B cell (primary cell): ENCODE measurements at regions not wholly inside any gene's neighbourhood (a gene's known extent, or its start where the extent isn't known, plus 50 kb on each side); places are given as distances from the start of the nearest gene placed in this dataset.
"Not testable (repeated sequence)": the region's sequence is repeated elsewhere in the genome, so short reads cannot be mapped to it uniquely, and the experiment has no call there.

Experiments
- ATAC-seq: fragments of 200-7000 bp; cut with Tn5 transposase; one replicate; pipeline ENCODE4 v1.10.0; 2021; ENCODE audit warnings: low read depth, mild to moderate bottlenecking, moderate number of reproducible peaks, moderate library complexity
- CTCF ChIA-PET: fragments of 350-600 bp; sonication (Branson Sonifier 250); formaldehyde crosslinking; loops from one replicate; lab custom pipeline; 2021; ENCODE audit warnings: antibody characterized with exemption, inconsistent platforms; lab: Charles Lee
- POLR2A ChIA-PET: fragments of 350-600 bp; sonication (Branson Sonifier 250); formaldehyde crosslinking; loops from one replicate; lab custom pipeline; 2021; ENCODE audit warnings: antibody characterized with exemption; lab: Charles Lee
- DNase-seq: peaks from one replicate; pipeline ENCODE4 v3.0.0; 2013
- H2AFZ ChIP-seq: 2 replicates; pipeline ENCODE4 v1.6.1; 2012; ENCODE audit warnings: mild to moderate bottlenecking, low read depth, low read length; ENCODE audit not compliant: insufficient read depth, poor library complexity, severe bottlenecking
- H3K27ac ChIP-seq, 2 donors: 1 replicate in 1 of 2; 2 replicates in 1 of 2; pipeline ENCODE4 v1.5.1; 2012 to 2013; ENCODE audit warnings: low read length in 2 of 2, mild to moderate bottlenecking in 2 of 2, moderate library complexity in 1 of 2
- H3K27me3 ChIP-seq, 4 experiments: fragments of 200-600 bp in 1 of 4; sonication (generic) in 1 of 4; replicated peaks in 1 of 4; 1 replicate in 2 of 4; 2 replicates in 2 of 4; pipeline versions ENCODE4 v1.6.1 to v1.7.0; 2013 to 2016; ENCODE audit warnings: low read length in 3 of 4, mild to moderate bottlenecking in 2 of 4, mixed read lengths in 1 of 4, moderate library complexity in 1 of 4; ENCODE audit not compliant: insufficient read depth in 4 of 4, control insufficient read depth in 3 of 4; ENCODE audit errors: control extremely low read depth in 1 of 4
- H3K36me3 ChIP-seq, 2 experiments: replicated peaks in 1 of 2; 1 replicate in 1 of 2; 2 replicates in 1 of 2; pipeline versions ENCODE4 v1.6.1 to v1.7.1; 2013; ENCODE audit warnings: low read length in 1 of 2; ENCODE audit not compliant: insufficient read depth in 2 of 2, control insufficient read depth in 1 of 2; ENCODE audit errors: control extremely low read depth in 1 of 2, extremely low read depth in 1 of 2
- H3K4me1 ChIP-seq, 2 donors: fragments of 200-600 bp in 1 of 2; sonication (generic) in 1 of 2; 1 replicate in 1 of 2; 2 replicates in 1 of 2; pipeline versions ENCODE4 v1.5.1 to v1.6.1; 2013 to 2017; ENCODE audit warnings: low read length in 2 of 2; ENCODE audit not compliant: control insufficient read depth in 2 of 2, insufficient read depth in 2 of 2
- H3K4me2 ChIP-seq: replicated peaks from 2 replicates; pipeline ENCODE3; 2012; ENCODE audit warnings: mild to moderate bottlenecking, low read depth, low read length; ENCODE audit not compliant: poor library complexity, severe bottlenecking
- H3K4me3 ChIP-seq, 5 experiments: fragments of 200-600 bp in 1 of 5; sonication (generic) in 1 of 5; 1 replicate in 3 of 5; 2 replicates in 2 of 5; pipeline versions ENCODE4 v1.5.1 to v1.7.0; 2011 to 2016; ENCODE audit warnings: low read length in 4 of 5, mild to moderate bottlenecking in 4 of 5, low read depth in 2 of 5, control low read depth in 1 of 5, moderate library complexity in 1 of 5; ENCODE audit not compliant: insufficient read depth in 1 of 5; ENCODE audit errors: control extremely low read depth in 1 of 5, extremely low read depth in 1 of 5
- H3K79me2 ChIP-seq: fragments of 200-600 bp; sonication (generic); one replicate; pipeline ENCODE4 v1.6.0; 2016; ENCODE audit warnings: low read length; ENCODE audit not compliant: control insufficient read depth, insufficient read depth
- H3K9ac ChIP-seq: fragments of 200-600 bp; sonication (generic); 2 replicates; pipeline ENCODE4 v1.6.1; 2017; ENCODE audit warnings: mild to moderate bottlenecking, low read length, moderate library complexity
- H3K9me3 ChIP-seq, 3 donors: one replicate each; pipeline versions ENCODE4 v1.6.1 to v1.7.1; 2013; ENCODE audit warnings: low read length in 2 of 3; ENCODE audit not compliant: control insufficient read depth in 2 of 3, insufficient read depth in 1 of 3; ENCODE audit errors: control extremely low read depth in 1 of 3
- H4K20me1 ChIP-seq: 2 replicates; pipeline ENCODE4 v1.6.0; 2012; ENCODE audit warnings: mild to moderate bottlenecking, low read length; ENCODE audit not compliant: insufficient read depth, control insufficient read depth, poor library complexity, severe bottlenecking
- H3K27ac Mint-ChIP-seq: one replicate; pipeline ENCODE4 v1.8.0; 2021; ENCODE audit warnings: mixed read lengths
- H3K27me3 Mint-ChIP-seq: one replicate; pipeline ENCODE4 v1.8.0; 2021; ENCODE audit warnings: mixed read lengths
- H3K4me1 Mint-ChIP-seq: one replicate; pipeline ENCODE4 v1.8.0; 2021; ENCODE audit warnings: mixed read lengths
- H3K4me3 Mint-ChIP-seq: one replicate; pipeline ENCODE4 v1.8.0; 2021; ENCODE audit warnings: mixed read lengths
- H3K9me3 Mint-ChIP-seq: one replicate; pipeline ENCODE4 v1.8.0; 2022; ENCODE audit warnings: mixed read lengths; ENCODE audit not compliant: insufficient read depth
- CTCF ChIP-seq: fragments of 200-600 bp; IDR thresholded peaks from one replicate; pipeline ENCODE4 v1.8.0; 2022; ENCODE audit warnings: antibody characterized with exemption, mild to moderate bottlenecking
- EZH2 ChIP-seq: IDR thresholded peaks from 2 replicates; pipeline ENCODE4 v1.6.1; 2012; ENCODE audit warnings: borderline replicate concordance, low read depth, mild to moderate bottlenecking, moderate library complexity, low read length; ENCODE audit not compliant: insufficient read depth, poor library complexity, severe bottlenecking
- WGBS: methylation state at CpG from one replicate; pipeline ENCODE4 v1.1.5; 2013; ENCODE audit warnings: missing lambda C conversion rate; ENCODE audit not compliant: insufficient coverage; 5-methylcytosine and 5-hydroxymethylcytosine counted together
- intact Hi-C: fragments of 100-400 bp; cut with micrococcal nuclease; formaldehyde crosslinking; loops from one replicate; pipeline ENCODE4 v1.10.0; 2022

DNA sequence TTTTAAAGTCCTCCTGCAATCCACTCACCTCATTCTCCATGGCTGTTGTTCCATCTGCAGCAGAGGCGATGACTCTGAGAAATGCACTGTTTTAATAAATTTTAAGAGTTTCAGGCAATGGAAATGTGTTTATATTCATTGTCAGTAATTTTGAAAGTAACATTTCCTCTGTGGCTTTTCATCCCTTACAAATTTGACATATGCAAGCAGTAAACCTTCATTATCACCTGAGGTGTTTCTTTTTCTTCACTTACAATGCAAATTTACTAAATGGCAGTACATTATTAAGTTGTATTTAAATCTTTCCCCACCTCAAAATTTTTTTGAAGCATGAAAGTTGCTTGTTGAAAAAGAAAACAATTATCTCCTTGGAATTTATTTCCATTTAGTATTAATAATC, 136.9 kb downstream of the DIRAS2 start:
- no peaks in the 10 kb centered on the region for H3K9me3 Mint-ChIP-seq
- no peak overlapping the region for H3K4me3 ChIP-seq
- peaks cover 0 to 2% (median 0%) of the 10 kb centered on the region in 4 experiments for H3K27me3 ChIP-seq
- no peak overlapping the region for H3K27ac ChIP-seq
- no peaks in the 10 kb centered on the region for H3K27me3 Mint-ChIP-seq
- ChIA-PET CTCF (no interaction called here), POLR2A (no interaction called here)
- no peak overlapping the region for H3K4me3 Mint-ChIP-seq
- H3K9ac ChIP-seq, result no peak overlapping the region
- DNase-seq (no peak), ATAC-seq (no peak)
- WGBS, result no CpG with 5 or more reads among the region's 1 CpG
- no peaks in the 10 kb centered on the region for H4K20me1 ChIP-seq
- peaks cover 5% of the 10 kb centered on the region for H3K4me1 Mint-ChIP-seq
- no peak overlapping the region for H3K4me2 ChIP-seq
- no peaks in the 10 kb centered on the region for H3K9me3 ChIP-seq
- no peak overlapping the region for H3K27ac Mint-ChIP-seq
- no peak for TF ChIP-seq CTCF
- no peak for TF ChIP-seq EZH2
- no peaks in the 10 kb centered on the region for H3K79me2 ChIP-seq
- H3K4me1 ChIP-seq, result peaks cover 0 to 4% of the 10 kb centered on the region in 2 donors
- intact Hi-C loops, result no loop called here
- no peaks in the 10 kb centered on the region for H3K36me3 ChIP-seq
- no peak overlapping the region for H2AFZ ChIP-seq

DNA sequence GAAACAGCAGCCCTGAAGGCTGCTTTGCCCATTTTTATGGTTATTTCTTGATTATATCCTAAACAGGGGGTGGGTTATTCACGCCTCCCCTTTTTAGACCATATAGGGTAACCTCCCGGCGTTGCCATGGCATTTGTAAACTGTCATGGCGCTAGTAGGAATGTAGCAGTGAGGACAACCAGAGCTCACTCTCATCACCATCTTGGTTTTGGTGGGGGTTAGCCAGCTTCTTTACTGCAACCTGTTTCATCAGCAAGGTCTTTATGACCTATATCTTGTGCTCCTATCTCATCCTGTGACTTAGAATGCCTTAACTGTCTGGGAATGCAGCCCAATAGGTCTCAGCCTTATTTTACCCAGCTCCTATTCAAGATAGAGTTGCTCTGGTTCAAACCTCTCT, 136.2 kb downstream of the DIRAS2 start:
- H3K4me1 ChIP-seq, H3K4me3 Mint-ChIP-seq, H3K4me1 Mint-ChIP-seq, H3K36me3 ChIP-seq, DNase-seq, intact Hi-C loops, H3K27ac Mint-ChIP-seq, CTCF ChIA-PET, H3K9me3 ChIP-seq, POLR2A ChIA-PET, ATAC-seq, H3K9me3 Mint-ChIP-seq, H3K79me2 ChIP-seq, H2AFZ ChIP-seq, H3K9ac ChIP-seq, H3K27me3 ChIP-seq, H4K20me1 ChIP-seq, H3K27ac ChIP-seq, H3K4me3 ChIP-seq, H3K27me3 Mint-ChIP-seq, H3K4me2 ChIP-seq: not testable (repeated sequence)
- WGBS, result 100% methylated on average over 1 of the region's 4 CpGs
